GM06990 (cell line): ENCODE measurements at regions not wholly inside any gene's neighbourhood (a gene's known extent, or its start where the extent isn't known, plus 50 kb on each side); places are given as distances from the start of the nearest gene placed in this dataset.
"Not testable (repeated sequence)": the region's sequence is repeated elsewhere in the genome, so short reads cannot be mapped to it uniquely, and the experiment has no call there.

Source experiments
- DNase-seq: peaks from one replicate; pipeline ENCODE4 v3.0.0-alpha.2; 2011; ENCODE audit not compliant: insufficient read length; ENCODE audit errors: extremely low read depth
- H3K27me3 ChIP-seq: replicated peaks from 2 replicates; pipeline ENCODE4 v1.6.0; 2011; ENCODE audit warnings: low read length; ENCODE audit not compliant: control insufficient read depth, insufficient read depth
- H3K36me3 ChIP-seq: 2 replicates; pipeline ENCODE4 v1.5.1; 2011; ENCODE audit warnings: low read length; ENCODE audit not compliant: control insufficient read depth, insufficient read depth
- H3K4me3 ChIP-seq: replicated peaks from 2 replicates; pipeline ENCODE4 v1.5.1; 2011; ENCODE audit warnings: low read depth, mild to moderate bottlenecking, control low read depth, low read length
- TF ChIP-seq, protein P1 (sequence below): IDR thresholded peaks from 2 replicates; pipeline ENCODE4 v1.5.1; 2011; ENCODE audit warnings: low read length, control low read depth, mild to moderate bottlenecking, inconsistent platforms; ENCODE audit not compliant: insufficient read depth, poor library complexity, severe bottlenecking

DNA sequence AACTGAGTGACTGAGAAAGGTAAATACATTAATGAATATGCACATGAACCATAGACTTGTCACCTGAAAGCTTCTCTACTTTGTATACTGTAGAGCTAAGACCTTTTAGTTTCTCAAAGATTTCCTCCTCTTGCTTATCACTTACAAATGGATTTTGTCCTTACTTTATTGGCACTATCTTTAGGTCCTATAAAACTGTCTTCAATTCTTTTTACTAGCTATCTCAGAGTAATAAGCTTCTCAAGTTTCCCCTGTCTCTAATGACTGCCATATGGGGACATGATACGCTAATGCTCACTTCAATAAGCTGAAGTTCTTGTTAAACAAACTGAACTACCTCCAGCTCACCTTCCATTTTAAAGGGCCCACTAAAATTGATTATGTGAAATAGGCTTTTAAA, 468.2 kb upstream of the CCDC196 start:
- DNase-seq: no peak
- TF ChIP-seq, protein P1, sequence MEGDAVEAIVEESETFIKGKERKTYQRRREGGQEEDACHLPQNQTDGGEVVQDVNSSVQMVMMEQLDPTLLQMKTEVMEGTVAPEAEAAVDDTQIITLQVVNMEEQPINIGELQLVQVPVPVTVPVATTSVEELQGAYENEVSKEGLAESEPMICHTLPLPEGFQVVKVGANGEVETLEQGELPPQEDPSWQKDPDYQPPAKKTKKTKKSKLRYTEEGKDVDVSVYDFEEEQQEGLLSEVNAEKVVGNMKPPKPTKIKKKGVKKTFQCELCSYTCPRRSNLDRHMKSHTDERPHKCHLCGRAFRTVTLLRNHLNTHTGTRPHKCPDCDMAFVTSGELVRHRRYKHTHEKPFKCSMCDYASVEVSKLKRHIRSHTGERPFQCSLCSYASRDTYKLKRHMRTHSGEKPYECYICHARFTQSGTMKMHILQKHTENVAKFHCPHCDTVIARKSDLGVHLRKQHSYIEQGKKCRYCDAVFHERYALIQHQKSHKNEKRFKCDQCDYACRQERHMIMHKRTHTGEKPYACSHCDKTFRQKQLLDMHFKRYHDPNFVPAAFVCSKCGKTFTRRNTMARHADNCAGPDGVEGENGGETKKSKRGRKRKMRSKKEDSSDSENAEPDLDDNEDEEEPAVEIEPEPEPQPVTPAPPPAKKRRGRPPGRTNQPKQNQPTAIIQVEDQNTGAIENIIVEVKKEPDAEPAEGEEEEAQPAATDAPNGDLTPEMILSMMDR: no peak
- Histone ChIP-seq H3K36me3 (no peaks in the 10 kb centered on the region), H3K27me3 (no peaks in the 10 kb centered on the region), H3K4me3 (no peak overlapping the region)

- DNase-seq: no peak
- Histone ChIP-seq H3K36me3 (no peaks in the 10 kb centered on the region), H3K4me3 (no peak overlapping the region), H3K27me3 (no peaks in the 10 kb centered on the region; the same call in 1 of the 2 replicates)
- TF ChIP-seq, protein P1: no peak
Measured at GRCh38 chr14:66022526-66022925, 463.6 kb upstream of the CCDC196 start.

DNA sequence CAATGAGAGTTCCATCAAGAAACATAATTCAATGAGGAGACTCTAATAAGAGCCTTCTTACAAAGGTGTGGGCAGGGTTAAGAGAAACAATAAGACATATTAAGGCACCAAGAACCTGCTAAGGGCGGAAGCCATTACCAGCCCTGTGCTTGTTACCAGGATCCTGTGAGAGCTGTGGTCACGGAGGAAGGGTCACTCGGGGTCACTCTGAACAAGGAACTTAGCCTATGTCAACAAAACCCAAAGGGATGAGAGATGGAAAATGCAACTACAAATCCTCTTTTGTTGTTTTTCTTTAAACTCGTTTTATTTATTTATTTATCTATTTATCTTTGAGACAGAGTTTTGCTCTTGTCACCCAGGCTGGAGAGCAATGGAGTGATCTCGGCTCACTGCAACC, 460.4 kb upstream of the CCDC196 start:
- no peak overlapping the region for H3K4me3 ChIP-seq
- no peak for DNase-seq
- H3K27me3 ChIP-seq: no peaks in the 10 kb centered on the region; the same call in 1 of the 2 replicates
- no peaks in the 10 kb centered on the region for H3K36me3 ChIP-seq
- TF ChIP-seq, protein P1: no peak

DNA sequence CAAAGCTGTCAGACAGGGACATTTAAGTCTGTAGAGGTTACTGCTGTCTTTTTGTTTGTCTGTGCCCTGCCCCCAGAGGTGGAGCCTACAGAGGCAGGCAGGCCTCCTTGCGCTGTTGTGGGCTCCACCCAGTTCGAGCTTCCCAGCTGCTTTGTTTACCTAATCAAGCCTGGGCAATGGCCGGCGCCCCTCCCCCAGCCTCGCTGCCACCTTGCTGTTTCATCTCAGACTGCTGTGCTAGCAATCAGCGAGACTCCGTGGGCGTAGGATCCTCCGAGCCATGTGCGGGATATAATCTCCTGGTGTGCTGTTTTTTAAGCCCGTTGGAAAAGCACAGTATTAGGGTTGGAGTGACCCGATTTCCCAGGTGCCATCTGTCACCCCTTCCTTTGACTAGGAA, 454.2 kb upstream of the CCDC196 start:
- not testable (repeated sequence) for H3K4me3 ChIP-seq, H3K27me3 ChIP-seq

DNA sequence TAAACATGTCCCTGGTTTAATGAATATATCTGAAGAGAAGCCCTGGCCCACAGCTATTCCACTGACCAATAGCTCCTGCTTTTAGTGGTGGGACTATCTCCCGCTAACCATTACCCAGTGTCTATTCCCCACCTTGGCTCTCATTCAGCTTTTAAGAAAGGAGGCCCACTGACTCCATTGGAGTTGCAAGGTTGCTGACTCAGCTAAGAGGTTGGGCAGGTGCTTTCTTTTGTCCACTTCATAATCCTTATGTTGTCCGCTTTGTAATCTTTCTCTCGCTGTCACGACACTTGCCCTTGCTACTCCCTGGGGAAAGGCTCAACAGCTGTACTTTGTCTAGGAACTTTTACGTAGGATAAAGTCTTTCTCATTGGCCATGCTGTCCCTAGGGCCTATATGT, 453.4 kb upstream of the CCDC196 start:
- H3K36me3 ChIP-seq: no peaks in the 10 kb centered on the region
- H3K27me3 ChIP-seq: no peaks in the 10 kb centered on the region
- H3K4me3 ChIP-seq: no peak overlapping the region
- no peak for DNase-seq
- TF ChIP-seq, protein P1: no peak

More for the DNA sequence above, 454.2 kb upstream of the CCDC196 start:
- DNase-seq, H3K36me3 ChIP-seq: not testable (repeated sequence)

DNA sequence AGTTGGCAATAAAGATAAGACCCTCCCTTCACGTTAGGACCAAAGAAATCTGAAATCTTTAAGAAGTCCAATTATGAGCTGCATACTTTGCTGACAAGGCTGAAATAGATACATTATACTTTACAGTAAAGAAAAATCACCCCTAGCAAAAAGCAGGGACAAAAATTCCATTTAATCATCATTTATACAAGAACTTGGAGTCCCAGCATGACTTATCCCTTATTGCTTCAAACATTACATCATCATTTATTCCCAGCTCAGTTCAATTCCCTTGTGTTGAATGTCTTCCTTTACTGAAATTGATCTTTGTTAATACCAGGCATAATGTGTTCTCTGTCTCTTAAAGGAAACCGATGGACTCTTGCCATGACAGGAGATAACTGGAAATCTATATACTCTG, 449.6 kb upstream of the CCDC196 start:
- Histone ChIP-seq H3K4me3 (no peak overlapping the region), H3K27me3 (no peaks in the 10 kb centered on the region; the same call in 1 of the 2 replicates)
- TF ChIP-seq, protein P1: no peak

More for the DNA sequence above, 449.6 kb upstream of the CCDC196 start:
- DNase-seq: no peak
- no peaks in the 10 kb centered on the region for H3K36me3 ChIP-seq
